Endothelial cell of umbilical vein (primary cell): ENCODE measurements at regions not wholly inside any gene's neighbourhood (a gene's known extent, or its start where the extent isn't known, plus 50 kb on each side); places are given as distances from the start of the nearest gene placed in this dataset.

Source experiments
- BruUV-seq: library from RNA; stranded (reverse); fragments of 400-500 nt; replicated peaks from 2 replicates; lab custom pipeline; 2021; lab: Mats Ljungman, UMichigan
- CTCF ChIA-PET: fragments of 300-600, 350-600 bp; sonication (Branson Sonifier 250); formaldehyde crosslinking; loops from one replicate; lab custom pipeline; 2021; ENCODE audit warnings: antibody characterized with exemption, inconsistent platforms; lab: Charles Lee
- POLR2A ChIA-PET: fragments of 300-600, 350-600 bp; sonication (Branson Sonifier 250); formaldehyde crosslinking; loops from one replicate; lab custom pipeline; 2021; ENCODE audit warnings: antibody characterized with exemption, inconsistent platforms; lab: Charles Lee
- DNase-seq: peaks from one replicate; pipeline ENCODE4 v3.0.0-alpha.2; 2011; ENCODE audit warnings: low read depth, low spot score
- FAIRE-seq: peaks from 2 replicates; lab custom pipeline; 2011; peaks lifted over from hg19 to GRCh38; lab: Jason Lieb, UNC
- H2AFZ ChIP-seq: 2 replicates; pipeline ENCODE4 v1.6.0; 2012; ENCODE audit warnings: low read depth, low read length, control low read depth, inconsistent platforms
- H3K27ac ChIP-seq: 2 replicates; pipeline ENCODE4 v1.5.1; 2011; ENCODE audit warnings: low read depth, mild to moderate bottlenecking, control low read depth, low read length, moderate library complexity; ENCODE audit not compliant: insufficient read depth
- H3K27me3 ChIP-seq, 2 experiments: 2 replicates each; pipeline versions ENCODE4 v1.6.0 to v1.6.1; 2011; ENCODE audit warnings: low read length in 2 of 2, mixed read lengths in 1 of 2; ENCODE audit not compliant: control insufficient read depth in 2 of 2, insufficient read depth in 2 of 2
- H3K36me3 ChIP-seq, 2 experiments: 2 replicates in 1 of 2; 3 replicates in 1 of 2; pipeline ENCODE4 v1.5.1; 2011; ENCODE audit warnings: low read length in 2 of 2, mild to moderate bottlenecking in 1 of 2, moderate library complexity in 1 of 2; ENCODE audit not compliant: control insufficient read depth in 2 of 2, insufficient read depth in 2 of 2; ENCODE audit errors: extremely low read depth in 1 of 2
- H3K4me1 ChIP-seq: 3 replicates; pipeline ENCODE4 v1.5.1; 2011; ENCODE audit warnings: mild to moderate bottlenecking, low read length; ENCODE audit not compliant: control insufficient read depth, insufficient read depth; ENCODE audit errors: extremely low read depth
- H3K4me2 ChIP-seq: 2 replicates; pipeline ENCODE4 v1.6.1; 2011; ENCODE audit warnings: low read length, control low read depth, mixed read lengths; ENCODE audit not compliant: insufficient read depth
- H3K4me3 ChIP-seq, 3 experiments: fragments of 200-600 bp in 1 of 3; sonication (generic), shearing (Covaris generic) in 1 of 3; replicated peaks in 1 of 3; 2 replicates each; pipeline ENCODE4 v1.5.1; 2011 to 2016; ENCODE audit warnings: control low read depth in 3 of 3, low read length in 3 of 3, mild to moderate bottlenecking in 2 of 3, inconsistent platforms in 1 of 3, low read depth in 1 of 3, moderate library complexity in 1 of 3; ENCODE audit not compliant: insufficient read depth in 1 of 3
- H3K79me2 ChIP-seq: 2 replicates; pipeline ENCODE4 v1.6.0; 2012; ENCODE audit warnings: low read length, inconsistent platforms; ENCODE audit not compliant: control insufficient read depth, insufficient read depth
- H3K9ac ChIP-seq: replicated peaks from 2 replicates; pipeline ENCODE3; 2011; ENCODE audit warnings: low read length, control low read depth; ENCODE audit not compliant: insufficient read depth; ENCODE audit errors: extremely low read depth
- H3K9me1 ChIP-seq: replicated peaks from 3 replicates; pipeline ENCODE4 v1.6.0; 2011; ENCODE audit warnings: mild to moderate bottlenecking, low read length; ENCODE audit not compliant: control insufficient read depth, insufficient read depth; ENCODE audit errors: extremely low read depth
- H3K9me3 ChIP-seq: replicated peaks from 2 replicates; pipeline ENCODE4 v1.5.1; 2012; ENCODE audit warnings: low read length, inconsistent platforms; ENCODE audit not compliant: control insufficient read depth, insufficient read depth
- H4K20me1 ChIP-seq: replicated peaks from 2 replicates; pipeline ENCODE3; 2011; ENCODE audit warnings: mild to moderate bottlenecking, low read length; ENCODE audit not compliant: control insufficient read depth, insufficient read depth; ENCODE audit errors: extremely low read depth
- CTCF ChIP-seq, 2 donors: IDR thresholded peaks; 1 replicate in 1 of 2; 2 replicates in 1 of 2; pipeline ENCODE4 v1.5.1; 2011; ENCODE audit warnings: low read length in 2 of 2, mild to moderate bottlenecking in 2 of 2, moderate library complexity in 2 of 2, control low read depth in 1 of 2, inconsistent platforms in 1 of 2, low read depth in 1 of 2; ENCODE audit not compliant: insufficient read depth in 1 of 2; ENCODE audit errors: extremely low read depth in 1 of 2
- EZH2 ChIP-seq: IDR thresholded peaks from 2 replicates; pipeline ENCODE4 v1.6.1; 2012; ENCODE audit warnings: borderline replicate concordance, low read depth, mild to moderate bottlenecking, moderate library complexity, low read length, inconsistent platforms; ENCODE audit not compliant: severe bottlenecking
- FOS ChIP-seq: IDR thresholded peaks from 2 replicates; pipeline ENCODE4 v1.6.1; 2011; ENCODE audit warnings: mild to moderate bottlenecking, low read length, moderate library complexity, borderline replicate concordance; ENCODE audit not compliant: insufficient read depth
- GATA2 ChIP-seq: IDR thresholded peaks from 2 replicates; pipeline ENCODE4 v1.7.0; 2011; ENCODE audit warnings: low read depth, mild to moderate bottlenecking, moderate library complexity, mixed read lengths, low read length; ENCODE audit not compliant: insufficient read length, insufficient read depth
- JUN ChIP-seq: IDR thresholded peaks from 2 replicates; pipeline ENCODE4 v1.6.1; 2011; ENCODE audit warnings: borderline replicate concordance, low read depth; ENCODE audit not compliant: insufficient read length, insufficient read depth
- MAX ChIP-seq: IDR thresholded peaks from 2 replicates; pipeline ENCODE4 v1.6.1; 2011; ENCODE audit not compliant: insufficient read depth, insufficient read length
- MYC ChIP-seq: IDR thresholded peaks from one replicate; pipeline ENCODE4 v1.6.1; 2011; ENCODE audit warnings: mild to moderate bottlenecking, low read depth, low read length
- POLR2A ChIP-seq: IDR thresholded peaks from 2 replicates; pipeline ENCODE4 v1.6.1; 2012; ENCODE audit warnings: low read depth, mild to moderate bottlenecking, control low read depth, low read length
- POLR2AphosphoS5 ChIP-seq: IDR thresholded peaks from 2 replicates; pipeline ENCODE4 v1.6.1; 2012; ENCODE audit warnings: low read depth, mild to moderate bottlenecking, control low read depth, low read length, moderate library complexity; ENCODE audit not compliant: insufficient read depth
- dilution Hi-C: fragments of 300-500 bp; cut with MboI; formaldehyde crosslinking; loops from one replicate; pipeline ENCODE4 v1.15.0; 2019; ENCODE audit warnings: low sequenced_read_pairs; ENCODE audit not compliant: extremely low pct_ligation_motif_present
- intact Hi-C: fragments of 100-400 bp; cut with micrococcal nuclease; formaldehyde crosslinking; loops from one replicate; pipeline ENCODE4 v1.10.0; 2022

- Histone ChIP-seq H3K4me2 (no peak overlapping the region), H3K9ac (no peak overlapping the region), H4K20me1 (no peaks in the 10 kb centered on the region), H3K27ac (no peak overlapping the region), H3K79me2 (no peaks in the 10 kb centered on the region), H3K36me3 (no peaks in the 10 kb centered on the region), H3K4me1 (no peaks in the 10 kb centered on the region), H3K9me3 (no peaks in the 10 kb centered on the region), H3K4me3 (no peak overlapping the region), H3K9me1 (no peaks in the 10 kb centered on the region), H2AFZ (no peak overlapping the region), H3K27me3 (no peaks in the 10 kb centered on the region)
- ChIA-PET POLR2A (no interaction called here), CTCF (interaction anchor here (0.7 kb wide), 1 partner anchor 22 kb away, joined by 3 read pairs; no protein-coding TSS in a partner anchor)
- TF ChIP-seq CTCF (IDR thresholded peaks at IDR 0.05; ENCODE audit: extremely low read depth in 1 of 2, insufficient read depth in 1 of 2, low read depth in 1 of 2, low read length in 2 of 2) (no peak), EZH2 (no peak), MAX (no peak), MYC (no peak), FOS (no peak), GATA2 (no peak), POLR2AphosphoS5 (no peak), POLR2A (no peak), JUN (no peak)
- DNase-seq (no peak), FAIRE-seq (no peak)
- no TSS peak for BruUV-seq
- dilution Hi-C loops (no loop called here), intact Hi-C loops (loop anchor here (10.0 kb wide), 1 partner anchor 246 kb away; no protein-coding TSS in a partner anchor)
These were observed 135.7 kb upstream of the IQSEC1 start for GRCh38 chr3:13208706-13209633.
